Omental fat pad (tissue), 3 donors: ENCODE measurements at regions not wholly inside any gene's neighbourhood (a gene's known extent, or its start where the extent isn't known, plus 50 kb on each side); places are given as distances from the start of the nearest gene placed in this dataset.
"Not testable (repeated sequence)": the region's sequence is repeated elsewhere in the genome, so short reads cannot be mapped to it uniquely, and the experiment has no call there.

Experiments
- ATAC-seq: fragments of 150-250 bp; one replicate; pipeline ENCODE4 v1.9.1; 2016; ENCODE audit warnings: mild to moderate bottlenecking, moderate library complexity; ENCODE audit not compliant: low FRiP score
- DNase-seq: peaks from one replicate; pipeline ENCODE4 v3.0.0-alpha.2; 2019; ENCODE audit warnings: low spot score
- CTCF ChIP-seq, 3 donors: fragments of 450-650 bp; IDR thresholded peaks; one replicate each; pipeline ENCODE4 v1.5.1; 2016 to 2017; ENCODE audit warnings: antibody characterized with exemption in 3 of 3, mild to moderate bottlenecking in 3 of 3, moderate library complexity in 2 of 3

- DNase-seq (no peak), ATAC-seq (no peak)
- TF ChIP-seq CTCF (IDR thresholded peaks at IDR 0.05) = no peak
These were observed 907.9 kb downstream of the IGSF11 start for GRCh38 chr3:118126751-118127150.

- ATAC-seq = no peak
- no peak for DNase-seq
- no peak for TF ChIP-seq CTCF (IDR thresholded peaks at IDR 0.05)
These were observed 906.7 kb downstream of the IGSF11 start for GRCh38 chr3:118127992-118128391.

GRCh38 chr3:118128886-118129285 is 905.8 kb downstream of the IGSF11 start:
- no peak for DNase-seq
- ATAC-seq = no peak
- no peak for TF ChIP-seq CTCF (IDR thresholded peaks at IDR 0.05)

- TF ChIP-seq CTCF (IDR thresholded peaks at IDR 0.05) = no peak
- no peak for ATAC-seq
These were observed 896.9 kb downstream of the IGSF11 start for GRCh38 chr3:118137778-118138177.

GRCh38 chr3:118144919-118145318 is 889.7 kb downstream of the IGSF11 start:
- no peak for TF ChIP-seq CTCF (IDR thresholded peaks at IDR 0.05)
- no peak for DNase-seq
- no peak for ATAC-seq

More at GRCh38 chr3:118137778-118138177, 896.9 kb downstream of the IGSF11 start:
- no peak for DNase-seq

GRCh38 chr3:118146658-118147375 is 887.8 kb downstream of the IGSF11 start:
- ATAC-seq (no peak), DNase-seq (no peak)
- no peak for TF ChIP-seq CTCF (IDR thresholded peaks at IDR 0.05)

GRCh38 chr3:118151164-118151563 is 883.5 kb downstream of the IGSF11 start:
- TF ChIP-seq CTCF (IDR thresholded peaks at IDR 0.05) = no peak
- ATAC-seq (no peak), DNase-seq (no peak)

- DNase-seq, ATAC-seq: not testable (repeated sequence)
These were observed 871.7 kb downstream of the IGSF11 start for GRCh38 chr3:118162627-118163588.
